Transverse colon (tissue), 4 donors: ENCODE measurements at regions not wholly inside any gene's neighbourhood (a gene's known extent, or its start where the extent isn't known, plus 50 kb on each side); places are given as distances from the start of the nearest gene placed in this dataset.

Experiments used
- DNase-seq: peaks from one replicate; pipeline ENCODE4 v3.0.0-alpha.2; 2019
- H3K27ac ChIP-seq, 4 donors: fragments of 200-600 bp; sonication (generic); 2 replicates each; pipeline ENCODE4 v1.5.1; 2016 to 2018; ENCODE audit warnings: inconsistent platforms in 4 of 4
- H3K27me3 ChIP-seq: fragments of 200-600 bp; sonication (generic); 2 replicates; pipeline ENCODE4 v1.5.1; 2017; ENCODE audit warnings: inconsistent platforms
- H3K36me3 ChIP-seq, 4 donors: fragments of 200-600 bp; sonication (generic); 2 replicates each; pipeline ENCODE4 v1.5.1; 2017 to 2019; ENCODE audit warnings: inconsistent platforms in 4 of 4
- H3K4me1 ChIP-seq, 4 donors: fragments of 200-600 bp; sonication (generic); 2 replicates each; pipeline ENCODE4 v1.5.1; 2017 to 2020; ENCODE audit warnings: inconsistent platforms in 4 of 4
- H3K4me3 ChIP-seq, 4 donors: fragments of 200-600 bp; sonication (generic); 1 replicate in 1 of 4; 2 replicates in 3 of 4; pipeline versions ENCODE4 v1.5.1 to v1.6.1; 2017 to 2019; ENCODE audit warnings: inconsistent platforms in 4 of 4
- H3K9me3 ChIP-seq, 2 donors: fragments of 200-600 bp; sonication (generic); 2 replicates each; pipeline ENCODE4 v1.5.1; 2017 to 2019; ENCODE audit warnings: inconsistent platforms in 2 of 2
- CTCF ChIP-seq, 5 experiments: fragments of 200-600 bp in 3 of 5; fragments of 450-650 bp in 2 of 5; sonication (generic) in 3 of 5; IDR thresholded peaks; 1 replicate in 2 of 5; 2 replicates in 3 of 5; pipeline ENCODE4 v1.5.1; 2016 to 2017; ENCODE audit warnings: antibody characterized with exemption in 5 of 5, inconsistent platforms in 3 of 5, mild to moderate bottlenecking in 2 of 5, moderate library complexity in 1 of 5
- EP300 ChIP-seq: sonication (generic); formaldehyde crosslinking; IDR thresholded peaks from one replicate; pipeline ENCODE4 v1.6.1; 2017; ENCODE audit warnings: antibody characterized with exemption, low read depth
- POLR2A ChIP-seq: fragments of 450-650 bp; IDR thresholded peaks from one replicate; pipeline ENCODE4 v1.6.1; 2016; ENCODE audit warnings: antibody characterized with exemption, mild to moderate bottlenecking, moderate library complexity
- POLR2AphosphoS5 ChIP-seq, 3 donors: sonication (generic); formaldehyde crosslinking; IDR thresholded peaks; one replicate each; pipeline ENCODE4 v1.6.1; 2016; ENCODE audit warnings: antibody characterized with exemption in 3 of 3
- WGBS, 2 donors: methylation state at CpG; one replicate each; pipeline ENCODE4 v1.1.5; 2018; ENCODE audit warnings: low coverage in 1 of 2; 5-methylcytosine and 5-hydroxymethylcytosine counted together
- in situ Hi-C, 4 donors: fragments of 200-750 bp; cut with MboI; loops; one replicate each; pipeline versions ENCODE4 v1.15.0 to v1.15.1; 2017; ENCODE audit warnings: low sequenced_read_pairs in 3 of 4, low pct_ligation_motif_present in 1 of 4, low pct_unique_long_range_greater_than_20kb in 1 of 4
- intact Hi-C: fragments of 100-400 bp; cut with DNase I; formaldehyde crosslinking; loops from one replicate; pipeline ENCODE4 v1.15.1; 2023; ENCODE audit warnings: low total_unique reads

DNA sequence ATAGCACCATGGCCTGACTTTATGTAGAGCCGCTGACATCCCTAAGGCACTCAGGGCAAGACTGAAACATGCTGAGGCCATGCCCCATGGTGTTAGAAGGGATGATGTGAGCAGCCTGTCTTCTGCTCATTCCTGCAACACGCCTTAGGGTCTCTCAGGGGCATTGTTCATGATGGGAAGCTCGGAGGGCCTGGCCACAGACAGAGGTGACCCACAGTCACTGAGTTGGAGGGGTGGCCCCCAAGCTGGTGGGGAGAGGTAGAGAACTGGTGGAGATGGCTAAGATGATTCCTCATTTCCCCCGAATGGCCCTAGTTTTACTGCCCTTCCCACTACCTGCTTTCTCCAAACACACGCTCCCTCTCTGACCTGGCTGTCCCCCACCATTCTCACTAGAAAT is 135.2 kb downstream of the BARX1 start:
- H3K9me3 ChIP-seq: no peaks in the 10 kb centered on the region
- H3K27me3 ChIP-seq: no peaks in the 10 kb centered on the region
- in situ Hi-C loops (no loop called here), intact Hi-C loops (no loop called here)
- no peak for TF ChIP-seq CTCF (IDR thresholded peaks at IDR 0.05)
- no peak for TF ChIP-seq POLR2AphosphoS5 (IDR thresholded peaks at IDR 0.05)
- TF ChIP-seq EP300: no peak
- TF ChIP-seq POLR2A: no peak
- no peak overlapping the region for H3K4me3 ChIP-seq
- WGBS, 2 donors: 92 to 95% methylated on average over 2 to 5 of the region's 5 CpGs
- DNase-seq: no peak
- no peaks in the 10 kb centered on the region for H3K36me3 ChIP-seq
- H3K27ac ChIP-seq: no peak overlapping the region
- no peaks in the 10 kb centered on the region for H3K4me1 ChIP-seq

GRCh38 chr9:93818827-93819472 is 136.2 kb downstream of the BARX1 start:
- H3K27ac ChIP-seq: no peak overlapping the region
- no peaks in the 10 kb centered on the region for H3K36me3 ChIP-seq
- intact Hi-C loops (no loop called here), in situ Hi-C loops (no loop called here)
- no peaks in the 10 kb centered on the region for H3K27me3 ChIP-seq
- no peak overlapping the region for H3K4me3 ChIP-seq
- WGBS, 2 donors: 73 to 80% methylated on average over 1 to 17 of the region's 17 CpGs
- no peaks in the 10 kb centered on the region for H3K9me3 ChIP-seq
- H3K4me1 ChIP-seq: no peaks in the 10 kb centered on the region
- DNase-seq: no peak
- no peak for TF ChIP-seq POLR2A
- TF ChIP-seq EP300: no peak
- TF ChIP-seq CTCF (IDR thresholded peaks at IDR 0.05): no peak
- no peak for TF ChIP-seq POLR2AphosphoS5 (IDR thresholded peaks at IDR 0.05)

DNA sequence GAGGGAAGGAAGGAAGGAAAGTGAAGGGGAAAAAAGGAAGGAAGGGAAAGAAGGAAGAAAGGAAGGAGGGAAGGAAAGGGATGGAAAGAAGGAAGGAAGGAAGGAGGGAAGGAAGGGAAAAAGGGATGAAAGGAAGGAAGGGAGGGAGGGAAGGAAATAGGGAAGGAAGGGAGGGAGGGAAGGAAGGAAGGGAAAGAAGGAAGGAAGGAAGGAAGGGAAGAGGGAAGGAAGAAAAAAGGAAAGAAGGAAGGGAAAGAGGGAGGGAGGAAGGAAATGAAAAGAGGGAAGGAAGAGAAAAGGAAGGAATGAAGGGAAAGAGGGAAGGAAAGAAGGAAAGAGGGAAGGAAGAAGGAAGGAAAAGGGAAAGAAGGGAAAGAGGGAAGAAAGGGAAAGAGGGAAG is 136.9 kb downstream of the BARX1 start:
- in situ Hi-C loops (no loop called here), intact Hi-C loops (no loop called here)
- no peak overlapping the region for H3K4me3 ChIP-seq
- TF ChIP-seq EP300 (no peak), POLR2AphosphoS5 (IDR thresholded peaks at IDR 0.05) (no peak), POLR2A (no peak), CTCF (IDR thresholded peaks at IDR 0.05) (no peak)
- H3K27me3 ChIP-seq: no peaks in the 10 kb centered on the region
- no peaks in the 10 kb centered on the region for H3K9me3 ChIP-seq
- no peaks in the 10 kb centered on the region for H3K36me3 ChIP-seq
- H3K27ac ChIP-seq: no peak overlapping the region
- DNase-seq: no peak
- H3K4me1 ChIP-seq: no peaks in the 10 kb centered on the region

GRCh38 chr9:93815677-93816076 is 139.5 kb downstream of the BARX1 start:
- 70 to 79% methylated on average over 3 to 5 of the region's 5 CpGs for WGBS, 2 donors
- Histone ChIP-seq H3K4me1 (no peaks in the 10 kb centered on the region), H3K4me3 (no peak overlapping the region), H3K36me3 (no peaks in the 10 kb centered on the region), H3K27me3 (no peaks in the 10 kb centered on the region), H3K27ac (no peak overlapping the region), H3K9me3 (no peaks in the 10 kb centered on the region)
- no peak for DNase-seq
- no peak for TF ChIP-seq POLR2A
- in situ Hi-C loops (no loop called here), intact Hi-C loops (no loop called here)

DNA sequence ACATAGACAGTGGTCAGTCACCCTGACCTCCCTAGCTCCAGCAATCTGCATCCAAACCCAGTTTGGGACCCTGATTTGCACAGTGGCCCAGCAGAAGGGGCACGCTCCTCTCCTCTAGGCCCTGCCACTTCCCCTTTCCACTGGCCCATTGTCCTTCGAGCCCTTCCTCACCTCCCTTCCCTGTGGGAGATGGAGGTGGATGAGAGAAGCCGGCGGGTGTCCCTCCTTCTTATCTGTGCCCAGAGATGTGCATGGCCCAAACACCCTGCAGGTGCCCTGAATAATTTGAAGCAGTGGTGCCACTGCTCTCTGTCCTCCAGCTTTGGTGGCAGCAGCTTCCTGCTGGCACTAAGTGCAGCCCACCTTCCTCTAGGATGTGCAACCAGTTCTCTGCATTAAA is 140.0 kb downstream of the BARX1 start:
- no peak for DNase-seq
- in situ Hi-C loops (no loop called here), intact Hi-C loops (no loop called here)
- Histone ChIP-seq H3K27ac (no peak overlapping the region), H3K27me3 (no peaks in the 10 kb centered on the region), H3K36me3 (no peaks in the 10 kb centered on the region), H3K4me3 (no peak overlapping the region), H3K9me3 (no peaks in the 10 kb centered on the region), H3K4me1 (no peaks in the 10 kb centered on the region)
- WGBS, 2 donors: 81% methylated on average over 4 of the region's 4 CpGs; no CpG with 5 or more reads in 1 of the 2 donors
- TF ChIP-seq POLR2A (no peak), POLR2AphosphoS5 (IDR thresholded peaks at IDR 0.05) (no peak), EP300 (no peak), CTCF (IDR thresholded peaks at IDR 0.05) (no peak)
